ENCODE measurements at regions not wholly inside any gene's neighbourhood (a gene's known extent, or its start where the extent isn't known, plus 50 kb on each side); places are given as distances from the start of the nearest gene placed in this dataset.

DNA sequence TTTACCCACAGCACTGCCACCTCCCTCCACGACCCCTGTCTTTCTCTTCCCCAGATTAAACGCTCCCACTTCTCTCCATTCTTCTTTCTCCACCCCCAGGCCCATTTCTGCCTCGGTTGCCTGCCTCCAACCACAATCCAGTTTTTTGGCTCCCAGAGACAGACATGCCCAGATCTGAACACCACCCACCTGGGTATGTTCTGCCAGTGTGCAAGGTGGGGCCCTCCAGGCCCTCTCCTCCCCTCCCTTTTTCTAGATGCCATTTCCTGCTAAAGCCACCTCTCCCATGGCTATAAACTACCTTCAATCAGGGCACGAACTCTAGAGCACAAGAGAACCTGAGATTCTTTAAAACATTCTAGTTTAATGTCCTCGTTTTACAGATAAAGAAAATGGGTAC is 63.3 kb downstream of the IRF2BPL start:
- no peaks in the 10 kb centered on the region for H3K9me3 ChIP-seq (replicated peaks in 1 of 3)
- intact Hi-C loops (cut with DNase I), result loop anchor here in 1 of 2 donors (5.0 kb wide), 1 partner anchor 47 kb away; no protein-coding TSS in a partner anchor
- H3K36me3 ChIP-seq (replicated peaks in 1 of 2), result no peaks in the 10 kb centered on the region
- no peak overlapping the region for H3K27ac ChIP-seq
- no peak overlapping the region for H3K4me3 ChIP-seq
- TF ChIP-seq POLR2A (IDR thresholded peaks at IDR 0.05) (no peak), CTCF (IDR thresholded peaks at IDR 0.05) (no peak)
- WGBS, 4 donors, result 81 to 93% (median 89%) methylated on average over 5 of the region's 5 CpGs
- DNase-seq, result no peak
- peaks cover 4 to 19% of the 10 kb centered on the region in 2 donors for H3K4me1 ChIP-seq (replicated peaks in 1 of 2)
- H3K27me3 ChIP-seq, result no peaks in the 10 kb centered on the region

GRCh38 chr14:76964695-76965094 is 63.8 kb downstream of the IRF2BPL start:
- no peaks in the 10 kb centered on the region for H3K27me3 ChIP-seq
- H3K36me3 ChIP-seq (replicated peaks in 1 of 2), result no peaks in the 10 kb centered on the region
- H3K9me3 ChIP-seq (replicated peaks in 1 of 3), result no peaks in the 10 kb centered on the region
- intact Hi-C loops (cut with DNase I), result loop anchor here in 1 of 2 donors (5.0 kb wide), 1 partner anchor 48 kb away; no protein-coding TSS in a partner anchor
- no peak overlapping the region for H3K27ac ChIP-seq
- peaks cover 4 to 19% of the 10 kb centered on the region in 2 donors for H3K4me1 ChIP-seq (replicated peaks in 1 of 2)
- TF ChIP-seq POLR2A (IDR thresholded peaks at IDR 0.05), result no peak
- TF ChIP-seq CTCF (IDR thresholded peaks at IDR 0.05), result no peak
- WGBS, 4 donors, result 84 to 92% (median 89%) methylated on average over 5 of the region's 5 CpGs
- DNase-seq, result no peak
- no peak overlapping the region for H3K4me3 ChIP-seq

DNA sequence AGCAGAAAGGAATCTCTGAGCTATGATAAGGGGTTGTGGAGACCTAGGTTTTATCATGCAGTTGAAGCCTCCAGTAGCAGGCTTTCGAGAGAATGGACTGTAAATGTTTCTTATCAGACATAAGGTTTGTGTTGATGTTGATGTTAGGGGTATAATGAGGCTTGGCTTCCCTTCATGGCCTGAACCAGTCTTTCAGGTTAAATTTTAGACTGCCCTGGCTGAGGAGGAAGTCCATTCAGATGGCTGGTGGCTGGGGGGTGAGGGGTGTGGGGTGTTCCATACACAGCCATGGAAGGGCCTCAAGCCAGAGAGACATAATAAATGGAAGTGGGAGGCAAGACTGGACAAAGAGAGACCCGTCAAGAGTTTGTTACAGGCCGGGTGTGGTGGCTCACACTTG is 65.1 kb downstream of the IRF2BPL start:
- no peaks in the 10 kb centered on the region for H3K9me3 ChIP-seq (replicated peaks in 1 of 3)
- H3K36me3 ChIP-seq (replicated peaks in 1 of 2), result no peaks in the 10 kb centered on the region
- 81 to 96% (median 91%) methylated on average over 3 of the region's 3 CpGs for WGBS, 4 donors
- no peak overlapping the region for H3K4me3 ChIP-seq
- H3K27me3 ChIP-seq, result no peaks in the 10 kb centered on the region
- no peak for TF ChIP-seq CTCF (IDR thresholded peaks at IDR 0.05)
- no peak for TF ChIP-seq POLR2A (IDR thresholded peaks at IDR 0.05)
- H3K4me1 ChIP-seq (replicated peaks in 1 of 2), result peaks cover 4 to 19% of the 10 kb centered on the region in 2 donors
- no peak overlapping the region for H3K27ac ChIP-seq
- intact Hi-C loops (cut with DNase I), result no loop called here
- DNase-seq, result no peak

GRCh38 chr14:76962303-76962660 is 66.2 kb downstream of the IRF2BPL start:
- WGBS, 4 donors, result 93 to 100% (median 95%) methylated on average over 1 of the region's 1 CpG; no CpG with 5 or more reads in 1 of the 4 donors
- H3K27me3 ChIP-seq, result no peaks in the 10 kb centered on the region
- intact Hi-C loops (cut with DNase I), result no loop called here
- no peaks in the 10 kb centered on the region for H3K36me3 ChIP-seq (replicated peaks in 1 of 2)
- H3K27ac ChIP-seq, result peak overlapping the region; percentile 22 to 91 (median 86)
- H3K4me1 ChIP-seq (replicated peaks in 1 of 2), result peaks cover 6 to 23% of the 10 kb centered on the region in 2 donors
- no peak for TF ChIP-seq CTCF (IDR thresholded peaks at IDR 0.05)
- no peak for TF ChIP-seq POLR2A (IDR thresholded peaks at IDR 0.05)
- no peak for DNase-seq
- no peaks in the 10 kb centered on the region for H3K9me3 ChIP-seq (replicated peaks in 1 of 3)
- peak overlapping the region in 2 of 4 donors; percentile 50 to 65 for H3K4me3 ChIP-seq

Measured in adrenal gland (tissue), 9 donors.